ENCODE measurements at regions not wholly inside any gene's neighbourhood (a gene's known extent, or its start where the extent isn't known, plus 50 kb on each side); places are given as distances from the start of the nearest gene placed in this dataset.

- intact Hi-C loops (cut with DNase I), result no loop called here
- no peaks in the 10 kb centered on the region for H3K36me3 ChIP-seq
- H3K27ac ChIP-seq, result no peak overlapping the region
- no peaks in the 10 kb centered on the region for H3K9me3 ChIP-seq
- no peak for TF ChIP-seq CTCF (IDR thresholded peaks at IDR 0.05)
- H3K9ac ChIP-seq (ENCODE audit: low read depth in 2 of 2, low read length in 2 of 2), result no peak overlapping the region
- H3K4me3 ChIP-seq, result no peak overlapping the region
- DNase-seq, result no peak
- no peaks in the 10 kb centered on the region for H3K4me1 ChIP-seq
- H3K27me3 ChIP-seq, result no peaks in the 10 kb centered on the region
These were observed 1106.6 kb upstream of the LCORL start for GRCh38 chr4:19128176-19128575.

- no peak for TF ChIP-seq CTCF (IDR thresholded peaks at IDR 0.05)
- Histone ChIP-seq H3K27me3 (no peaks in the 10 kb centered on the region), H3K36me3 (no peaks in the 10 kb centered on the region), H3K27ac (no peak overlapping the region), H3K4me1 (no peaks in the 10 kb centered on the region), H3K9me3 (no peaks in the 10 kb centered on the region), H3K9ac (ENCODE audit: low read depth in 2 of 2, low read length in 2 of 2) (no peak overlapping the region), H3K4me3 (no peak overlapping the region)
- intact Hi-C loops (cut with DNase I), result no loop called here
- DNase-seq, result no peak
These were observed 1105.3 kb upstream of the LCORL start for GRCh38 chr4:19126903-19127302.

GRCh38 chr4:19123681-19124080, 1102.1 kb upstream of the LCORL start:
- no peak for DNase-seq
- Histone ChIP-seq H3K4me1 (no peaks in the 10 kb centered on the region), H3K4me3 (no peak overlapping the region), H3K27me3 (no peaks in the 10 kb centered on the region), H3K9ac (ENCODE audit: low read depth in 2 of 2, low read length in 2 of 2) (no peak overlapping the region), H3K9me3 (no peaks in the 10 kb centered on the region), H3K27ac (no peak overlapping the region), H3K36me3 (no peaks in the 10 kb centered on the region)
- no peak for TF ChIP-seq CTCF (IDR thresholded peaks at IDR 0.05)
- intact Hi-C loops (cut with DNase I), result no loop called here

- H3K4me1 ChIP-seq, result no peaks in the 10 kb centered on the region
- no peak for DNase-seq
- H3K27me3 ChIP-seq, result no peaks in the 10 kb centered on the region
- H3K9ac ChIP-seq (ENCODE audit: low read depth in 2 of 2, low read length in 2 of 2), result no peak overlapping the region
- H3K9me3 ChIP-seq, result no peaks in the 10 kb centered on the region
- intact Hi-C loops (cut with DNase I), result no loop called here
- H3K36me3 ChIP-seq, result no peaks in the 10 kb centered on the region
- no peak for TF ChIP-seq CTCF (IDR thresholded peaks at IDR 0.05)
- H3K27ac ChIP-seq, result no peak overlapping the region
- no peak overlapping the region for H3K4me3 ChIP-seq
These were observed 1098.5 kb upstream of the LCORL start for GRCh38 chr4:19119904-19120560.

- DNase-seq, result no peak
- H3K27me3 ChIP-seq, result no peaks in the 10 kb centered on the region
- no peak overlapping the region for H3K4me3 ChIP-seq
- H3K27ac ChIP-seq, result no peak overlapping the region
- H3K36me3 ChIP-seq, result no peaks in the 10 kb centered on the region
- H3K9me3 ChIP-seq, result no peaks in the 10 kb centered on the region
- no peaks in the 10 kb centered on the region for H3K4me1 ChIP-seq
- H3K9ac ChIP-seq (ENCODE audit: low read depth in 2 of 2, low read length in 2 of 2), result no peak overlapping the region
- intact Hi-C loops (cut with DNase I), result no loop called here
- TF ChIP-seq CTCF (IDR thresholded peaks at IDR 0.05), result no peak
These were observed 1095.5 kb upstream of the LCORL start for GRCh38 chr4:19117022-19117421.

Data from colonic mucosa (tissue), 4 donors.